HCT116 (cell line): ENCODE measurements at regions not wholly inside any gene's neighbourhood (a gene's known extent, or its start where the extent isn't known, plus 50 kb on each side); places are given as distances from the start of the nearest gene placed in this dataset.

Source experiments
- ATAC-seq: fragments of 200-7000 bp; cut with Tn5 transposase; 2 replicates; pipeline ENCODE4 v1.9.1; 2020; ENCODE audit warnings: mild to moderate bottlenecking, moderate library complexity
- BruUV-seq: library from RNA; stranded (reverse); fragments of 400-500 nt; replicated peaks from 2 replicates; lab custom pipeline; 2021; lab: Mats Ljungman, UMichigan
- CTCF ChIA-PET: fragments of 300-600 bp; sonication (Branson Sonifier 250); formaldehyde crosslinking; loops from one replicate; lab custom pipeline; 2021; ENCODE audit warnings: antibody characterized with exemption; lab: Charles Lee
- POLR2A ChIA-PET: fragments of 300-600, 350-600 bp; sonication (Branson Sonifier 250); formaldehyde crosslinking; loops from one replicate; lab custom pipeline; 2021; ENCODE audit warnings: antibody characterized with exemption; lab: Charles Lee
- RAD21 ChIA-PET, 2 experiments: fragments of 300-600 bp; sonication (Branson Sonifier 250); formaldehyde crosslinking; loops; one replicate each; lab custom pipeline; 2023; ENCODE audit warnings: low total read pairs in 2 of 2; ENCODE audit not compliant: uncharacterized antibody in 2 of 2, unreplicated experiment in 2 of 2, low non-redundant PET in 1 of 2; lab: Charles Lee
- DNase-seq: peaks from one replicate; pipeline ENCODE4 v3.0.0-alpha.2; 2010; ENCODE audit warnings: low read depth, low spot score
- H2AFZ ChIP-seq: fragments of 200-600 bp; shearing (Covaris generic), sonication (generic); 2 replicates; pipeline ENCODE4 v1.6.1; 2017; ENCODE audit warnings: low read depth, mixed run types, mixed read lengths, antibody characterized with exemption, low read length; ENCODE audit not compliant: poor library complexity, severe bottlenecking
- H3K27ac ChIP-seq: 2 replicates; pipeline ENCODE4 v1.5.1; 2012; ENCODE audit warnings: low read depth, low read length
- H3K27me3 ChIP-seq: fragments of 200-600 bp; sonication (generic); 2 replicates; pipeline ENCODE4 v1.6.1; 2016; ENCODE audit warnings: mixed run types, low read length, mixed read lengths; ENCODE audit not compliant: insufficient read depth
- H3K36me3 ChIP-seq, 2 experiments: fragments of 200-500 bp in 1 of 2; fragments of 200-600 bp in 1 of 2; sonication (Bioruptor generic) in 1 of 2; sonication (generic) in 1 of 2; 2 replicates each; pipeline versions ENCODE4 v1.5.1 to v1.6.1; 2014 to 2016; ENCODE audit warnings: low read length in 2 of 2, inconsistent platforms in 1 of 2, mixed read lengths in 1 of 2, mixed run types in 1 of 2; ENCODE audit not compliant: insufficient read depth in 2 of 2, control insufficient read depth in 1 of 2
- H3K4me1 ChIP-seq, 2 experiments: fragments of 200-600 bp in 1 of 2; sonication (generic) in 1 of 2; 2 replicates each; pipeline versions ENCODE4 v1.5.1 to v1.6.1; 2012 to 2017; ENCODE audit warnings: low read length in 2 of 2, inconsistent platforms in 1 of 2, mild to moderate bottlenecking in 1 of 2, mixed read lengths in 1 of 2, mixed run types in 1 of 2, moderate library complexity in 1 of 2; ENCODE audit not compliant: insufficient read depth in 2 of 2, control insufficient read depth in 1 of 2
- H3K4me2 ChIP-seq: fragments of 200-600 bp; sonication (generic); 2 replicates; pipeline ENCODE4 v1.6.1; 2017; ENCODE audit warnings: mixed run types, low read length, mixed read lengths
- H3K4me3 ChIP-seq, 2 experiments: fragments of 200-600 bp in 1 of 2; sonication (generic) in 1 of 2; replicated peaks in 1 of 2; 2 replicates each; pipeline ENCODE4 v1.5.1; 2011 to 2016; ENCODE audit warnings: low read length in 2 of 2, control low read depth in 1 of 2, low read depth in 1 of 2, mild to moderate bottlenecking in 1 of 2, mixed read lengths in 1 of 2, mixed run types in 1 of 2
- H3K79me2 ChIP-seq: fragments of 200-600 bp; sonication (generic); 2 replicates; pipeline ENCODE4 v1.6.1; 2017; ENCODE audit warnings: mild to moderate bottlenecking, mixed run types, low read length, moderate library complexity, mixed read lengths; ENCODE audit not compliant: insufficient read depth
- H3K9ac ChIP-seq: fragments of 200-600 bp; sonication (generic); 2 replicates; pipeline ENCODE4 v1.6.1; 2016; ENCODE audit warnings: low read length, mixed read lengths
- H3K9me2 ChIP-seq: fragments of 200-600 bp; sonication (generic), shearing (Covaris generic); 2 replicates; pipeline ENCODE4 v1.6.1; 2017; ENCODE audit warnings: mixed run types, mild to moderate bottlenecking, moderate library complexity; ENCODE audit not compliant: insufficient read depth
- H3K9me3 ChIP-seq, 2 experiments: fragments of 200-500 bp in 1 of 2; fragments of 200-600 bp in 1 of 2; sonication (Bioruptor generic) in 1 of 2; sonication (generic) in 1 of 2; 2 replicates each; pipeline ENCODE4 v1.6.1; 2014 to 2017; ENCODE audit warnings: low read length in 2 of 2, mixed read lengths in 2 of 2, inconsistent platforms in 1 of 2, low read depth in 1 of 2, mild to moderate bottlenecking in 1 of 2, mixed run types in 1 of 2, moderate library complexity in 1 of 2; ENCODE audit not compliant: control insufficient read depth in 1 of 2, insufficient read depth in 1 of 2
- H4K20me1 ChIP-seq: fragments of 200-600 bp; sonication (generic), shearing (Covaris generic); 2 replicates; pipeline ENCODE4 v1.6.1; 2017; ENCODE audit warnings: mixed run types, mild to moderate bottlenecking, moderate library complexity; ENCODE audit not compliant: insufficient read depth
- CBX3 ChIP-seq: IDR thresholded peaks from 2 replicates; pipeline ENCODE4 v1.6.1; 2012; ENCODE audit warnings: low read depth
- CEBPB ChIP-seq: IDR thresholded peaks from 2 replicates; pipeline ENCODE4 v1.6.1; 2012; ENCODE audit warnings: low read depth
- EGR1 ChIP-seq: IDR thresholded peaks from 2 replicates; pipeline ENCODE4 v1.6.1; 2012; ENCODE audit warnings: low read depth
- EZH2 ChIP-seq: fragments of 200-600 bp; sonication (generic); IDR thresholded peaks from 2 replicates; pipeline ENCODE4 v1.6.1; 2017; ENCODE audit warnings: antibody characterized with exemption, mixed run types
- JUND ChIP-seq: IDR thresholded peaks from 2 replicates; pipeline ENCODE4 v1.6.1; 2012
- RAD21 ChIP-seq: IDR thresholded peaks from 2 replicates; pipeline ENCODE4 v1.6.1; 2012; ENCODE audit warnings: low read depth, mild to moderate bottlenecking
- SIN3A ChIP-seq: IDR thresholded peaks from 2 replicates; pipeline ENCODE4 v1.6.1; 2012; ENCODE audit warnings: low read depth
- SP1 ChIP-seq: IDR thresholded peaks from 2 replicates; pipeline ENCODE4 v1.6.1; 2012; ENCODE audit warnings: low read depth
- SRF ChIP-seq: IDR thresholded peaks from 2 replicates; pipeline ENCODE4 v1.6.1; 2012; ENCODE audit warnings: low read depth
- YY1 ChIP-seq: IDR thresholded peaks from 2 replicates; pipeline ENCODE4 v1.6.1; 2011; ENCODE audit warnings: low read length, low read depth, moderate library complexity, mild to moderate bottlenecking; ENCODE audit not compliant: insufficient replicate concordance; ENCODE audit errors: extremely low read depth
- ZBTB33 ChIP-seq: IDR thresholded peaks from 2 replicates; pipeline ENCODE4 v1.6.1; 2011; ENCODE audit warnings: mild to moderate bottlenecking, low read length, moderate library complexity; ENCODE audit not compliant: insufficient replicate concordance; ENCODE audit errors: extremely low read depth
- ZFX ChIP-seq: fragments of 450-650 bp; IDR thresholded peaks from 2 replicates; pipeline ENCODE4 v1.6.1; 2017
- ZNF274 ChIP-seq: fragments of 200-500 bp; sonication (Bioruptor generic); IDR thresholded peaks from 2 replicates; pipeline ENCODE4 v1.6.1; 2014; ENCODE audit warnings: mild to moderate bottlenecking, low read depth, low read length, inconsistent platforms
- intact Hi-C: fragments of 100-400 bp; cut with micrococcal nuclease; formaldehyde crosslinking; loops from 2 replicates; pipeline ENCODE4 v1.10.0; 2022

DNA sequence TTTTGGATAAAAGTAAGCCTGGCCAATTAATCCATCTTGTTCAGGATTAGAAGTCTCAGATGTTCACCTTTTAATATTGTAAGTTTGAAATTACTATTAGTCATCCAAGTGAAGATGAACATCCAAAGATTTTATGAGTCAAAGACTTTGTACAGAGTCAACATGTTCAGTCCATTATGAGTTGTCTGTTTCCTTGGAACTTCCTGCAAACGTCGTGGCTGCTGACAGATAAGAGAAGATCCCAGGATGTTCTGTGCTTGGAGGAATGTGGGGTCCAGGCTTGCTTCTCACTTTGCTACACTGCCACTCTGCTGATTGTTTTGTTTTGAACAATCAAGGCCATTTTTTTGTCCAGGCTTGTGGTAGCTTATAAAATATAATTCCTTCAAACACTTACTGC is 74.3 kb upstream of the SLCO2A1 start (continued):
- no peak for TF ChIP-seq ZNF274
- TF ChIP-seq RAD21: no peak
- no peak for TF ChIP-seq YY1
- TF ChIP-seq JUND: no peak
- TF ChIP-seq SIN3A: no peak
- TF ChIP-seq EGR1: no peak

DNA sequence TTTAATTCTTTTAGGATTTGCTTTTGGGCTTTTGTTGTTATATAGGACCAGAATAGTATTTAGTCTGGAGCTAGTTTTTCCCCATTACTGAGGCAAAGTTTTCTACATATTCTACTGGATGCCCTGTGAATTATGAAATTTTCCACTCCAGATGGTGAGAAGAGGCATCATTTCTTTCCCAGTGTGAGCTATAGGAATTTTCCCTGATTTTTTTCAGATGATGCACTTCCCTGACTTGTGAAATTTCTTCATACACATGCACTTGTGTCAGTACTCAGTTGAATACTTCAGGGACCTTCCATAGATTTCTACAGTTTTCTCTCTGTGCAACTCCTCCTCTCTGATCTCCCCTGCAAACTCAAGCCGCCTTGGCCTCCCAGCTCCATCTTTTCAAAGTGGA is 73.7 kb upstream of the SLCO2A1 start:
- Histone ChIP-seq H3K4me1 (no peaks in the 10 kb centered on the region), H3K4me2 (no peak overlapping the region), H3K27ac (no peak overlapping the region), H3K27me3 (no peaks in the 10 kb centered on the region), H3K79me2 (no peaks in the 10 kb centered on the region), H2AFZ (no peak overlapping the region), H4K20me1 (no peaks in the 10 kb centered on the region), H3K9ac (no peak overlapping the region), H3K36me3 (no peaks in the 10 kb centered on the region), H3K9me3 (no peaks in the 10 kb centered on the region), H3K4me3 (no peak overlapping the region), H3K9me2 (no peaks in the 10 kb centered on the region)
- TF ChIP-seq SP1: no peak
- no peak for TF ChIP-seq SIN3A
- no peak for TF ChIP-seq SRF
- no peak for TF ChIP-seq ZNF274
- TF ChIP-seq EZH2: no peak
- no peak for TF ChIP-seq CEBPB
- no peak for TF ChIP-seq ZFX
- TF ChIP-seq CBX3: no peak
- no peak for TF ChIP-seq ZBTB33
- DNase-seq (no peak), ATAC-seq (no peak)
- ChIA-PET CTCF (no interaction called here), POLR2A (no interaction called here), RAD21 (no interaction called here)
- intact Hi-C loops: no loop called here
- no TSS peak for BruUV-seq
